ENCODE measurements at regions not wholly inside any gene's neighbourhood (a gene's known extent, or its start where the extent isn't known, plus 50 kb on each side); places are given as distances from the start of the nearest gene placed in this dataset.

- peaks cover 32% of the 10 kb centered on the region for H3K9me3 Mint-ChIP-seq
- DNase-seq = no peak
- no peaks in the 10 kb centered on the region for H3K36me3 Mint-ChIP-seq (ENCODE audit: low read depth)
- H3K27ac Mint-ChIP-seq = no peak overlapping the region
- peaks cover 1% of the 10 kb centered on the region; the same call in 1 of the 2 replicates for H3K27me3 Mint-ChIP-seq (ENCODE audit: insufficient read depth)
- H3K4me3 Mint-ChIP-seq = no peak overlapping the region
- TF ChIP-seq CTCF (IDR thresholded peaks at IDR 0.05) = no peak
- no peaks in the 10 kb centered on the region for H3K4me1 Mint-ChIP-seq (ENCODE audit: low read depth)
Measured at GRCh38 chr12:127779301-127780045, 487.5 kb upstream of the TMEM132C start.

GRCh38 chr12:127780881-127781280 lies 486.1 kb upstream of the TMEM132C start:
- Mint-ChIP-seq H3K36me3 (ENCODE audit: low read depth) (no peaks in the 10 kb centered on the region), H3K27me3 (ENCODE audit: insufficient read depth) (no peaks in the 10 kb centered on the region), H3K27ac (no peak overlapping the region), H3K4me1 (ENCODE audit: low read depth) (no peaks in the 10 kb centered on the region), H3K4me3 (no peak overlapping the region), H3K9me3 (peaks cover 40% of the 10 kb centered on the region)
- DNase-seq = no peak
- no peak for TF ChIP-seq CTCF (IDR thresholded peaks at IDR 0.05)

- H3K27me3 Mint-ChIP-seq (ENCODE audit: insufficient read depth) = no peaks in the 10 kb centered on the region; the same call in 1 of the 2 replicates
- H3K4me3 Mint-ChIP-seq = no peak overlapping the region
- no peak for DNase-seq
- TF ChIP-seq CTCF (IDR thresholded peaks at IDR 0.05) = no peak
- no peaks in the 10 kb centered on the region for H3K36me3 Mint-ChIP-seq (ENCODE audit: low read depth)
- no peaks in the 10 kb centered on the region for H3K4me1 Mint-ChIP-seq (ENCODE audit: low read depth)
- H3K9me3 Mint-ChIP-seq = peaks cover 44% of the 10 kb centered on the region
- H3K27ac Mint-ChIP-seq = no peak overlapping the region
Measured at GRCh38 chr12:127781336-127781735, 485.6 kb upstream of the TMEM132C start.

GRCh38 chr12:127785540-127785939 lies 481.4 kb upstream of the TMEM132C start:
- TF ChIP-seq CTCF (IDR thresholded peaks at IDR 0.05) = no peak
- Mint-ChIP-seq H3K4me1 (ENCODE audit: low read depth) (no peaks in the 10 kb centered on the region), H3K27ac (no peak overlapping the region), H3K36me3 (ENCODE audit: low read depth) (no peaks in the 10 kb centered on the region), H3K27me3 (ENCODE audit: insufficient read depth) (no peaks in the 10 kb centered on the region; the same call in 1 of the 2 replicates), H3K4me3 (no peak overlapping the region), H3K9me3 (peaks cover 47% of the 10 kb centered on the region)
- no peak for DNase-seq

GRCh38 chr12:127785986-127786590 lies 480.9 kb upstream of the TMEM132C start:
- no peaks in the 10 kb centered on the region for H3K4me1 Mint-ChIP-seq (ENCODE audit: low read depth)
- H3K27ac Mint-ChIP-seq = no peak overlapping the region
- no peak overlapping the region for H3K4me3 Mint-ChIP-seq
- TF ChIP-seq CTCF (IDR thresholded peaks at IDR 0.05) = no peak
- H3K9me3 Mint-ChIP-seq = peaks cover 52% of the 10 kb centered on the region
- no peaks in the 10 kb centered on the region for H3K36me3 Mint-ChIP-seq (ENCODE audit: low read depth)
- DNase-seq = no peak
- no peaks in the 10 kb centered on the region; the same call in 1 of the 2 replicates for H3K27me3 Mint-ChIP-seq (ENCODE audit: insufficient read depth)
